Transverse colon (tissue), 3 donors: ENCODE measurements at regions not wholly inside any gene's neighbourhood (a gene's known extent, or its start where the extent isn't known, plus 50 kb on each side); places are given as distances from the start of the nearest gene placed in this dataset.

Experiments
- POLR2A ChIP-seq: fragments of 450-650 bp; IDR thresholded peaks from one replicate; pipeline ENCODE4 v1.6.1; 2016; ENCODE audit warnings: antibody characterized with exemption, mild to moderate bottlenecking, moderate library complexity
- TF ChIP-seq, protein P1 (sequence below), 5 experiments: fragments of 200-600 bp in 3 of 5; fragments of 450-650 bp in 2 of 5; sonication (generic) in 3 of 5; IDR thresholded peaks; 1 replicate in 2 of 5; 2 replicates in 3 of 5; pipeline ENCODE4 v1.5.1; 2016 to 2017; ENCODE audit warnings: antibody characterized with exemption in 5 of 5, inconsistent platforms in 3 of 5, mild to moderate bottlenecking in 2 of 5, moderate library complexity in 1 of 5

- TF ChIP-seq, protein P1, sequence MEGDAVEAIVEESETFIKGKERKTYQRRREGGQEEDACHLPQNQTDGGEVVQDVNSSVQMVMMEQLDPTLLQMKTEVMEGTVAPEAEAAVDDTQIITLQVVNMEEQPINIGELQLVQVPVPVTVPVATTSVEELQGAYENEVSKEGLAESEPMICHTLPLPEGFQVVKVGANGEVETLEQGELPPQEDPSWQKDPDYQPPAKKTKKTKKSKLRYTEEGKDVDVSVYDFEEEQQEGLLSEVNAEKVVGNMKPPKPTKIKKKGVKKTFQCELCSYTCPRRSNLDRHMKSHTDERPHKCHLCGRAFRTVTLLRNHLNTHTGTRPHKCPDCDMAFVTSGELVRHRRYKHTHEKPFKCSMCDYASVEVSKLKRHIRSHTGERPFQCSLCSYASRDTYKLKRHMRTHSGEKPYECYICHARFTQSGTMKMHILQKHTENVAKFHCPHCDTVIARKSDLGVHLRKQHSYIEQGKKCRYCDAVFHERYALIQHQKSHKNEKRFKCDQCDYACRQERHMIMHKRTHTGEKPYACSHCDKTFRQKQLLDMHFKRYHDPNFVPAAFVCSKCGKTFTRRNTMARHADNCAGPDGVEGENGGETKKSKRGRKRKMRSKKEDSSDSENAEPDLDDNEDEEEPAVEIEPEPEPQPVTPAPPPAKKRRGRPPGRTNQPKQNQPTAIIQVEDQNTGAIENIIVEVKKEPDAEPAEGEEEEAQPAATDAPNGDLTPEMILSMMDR (IDR thresholded peaks at IDR 0.05): no peak
- no peak for TF ChIP-seq POLR2A
These were observed 263.2 kb upstream of the RGS18 start for GRCh38 chr1:191895049-191895448.
